ENCODE measurements at regions not wholly inside any gene's neighbourhood (a gene's known extent, or its start where the extent isn't known, plus 50 kb on each side); places are given as distances from the start of the nearest gene placed in this dataset.

GRCh38 chr4:31343061-31343460, 622.9 kb downstream of the PCDH7 start:
- TF ChIP-seq, protein P1, sequence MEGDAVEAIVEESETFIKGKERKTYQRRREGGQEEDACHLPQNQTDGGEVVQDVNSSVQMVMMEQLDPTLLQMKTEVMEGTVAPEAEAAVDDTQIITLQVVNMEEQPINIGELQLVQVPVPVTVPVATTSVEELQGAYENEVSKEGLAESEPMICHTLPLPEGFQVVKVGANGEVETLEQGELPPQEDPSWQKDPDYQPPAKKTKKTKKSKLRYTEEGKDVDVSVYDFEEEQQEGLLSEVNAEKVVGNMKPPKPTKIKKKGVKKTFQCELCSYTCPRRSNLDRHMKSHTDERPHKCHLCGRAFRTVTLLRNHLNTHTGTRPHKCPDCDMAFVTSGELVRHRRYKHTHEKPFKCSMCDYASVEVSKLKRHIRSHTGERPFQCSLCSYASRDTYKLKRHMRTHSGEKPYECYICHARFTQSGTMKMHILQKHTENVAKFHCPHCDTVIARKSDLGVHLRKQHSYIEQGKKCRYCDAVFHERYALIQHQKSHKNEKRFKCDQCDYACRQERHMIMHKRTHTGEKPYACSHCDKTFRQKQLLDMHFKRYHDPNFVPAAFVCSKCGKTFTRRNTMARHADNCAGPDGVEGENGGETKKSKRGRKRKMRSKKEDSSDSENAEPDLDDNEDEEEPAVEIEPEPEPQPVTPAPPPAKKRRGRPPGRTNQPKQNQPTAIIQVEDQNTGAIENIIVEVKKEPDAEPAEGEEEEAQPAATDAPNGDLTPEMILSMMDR (conservative IDR thresholded peaks at IDR 0.05; ENCODE audit: low read length) = no peak
- no peak for TF ChIP-seq EZH2phosphoT487 (IDR thresholded peaks at IDR 0.05; ENCODE audit: borderline replicate concordance)

Measured in Loucy (cell line).